Ishikawa (cell line): ENCODE measurements at regions not wholly inside any gene's neighbourhood (a gene's known extent, or its start where the extent isn't known, plus 50 kb on each side); places are given as distances from the start of the nearest gene placed in this dataset.

Experiments
- CEBPB ChIP-seq: IDR thresholded peaks from 2 replicates; pipeline ENCODE4 v1.6.1; 2012
- CREB1 ChIP-seq: IDR thresholded peaks from 2 replicates; pipeline ENCODE4 v1.6.1; 2012; ENCODE audit warnings: low read depth
- EGR1 ChIP-seq: IDR thresholded peaks from 2 replicates; pipeline ENCODE4 v1.6.1; 2012
- EP300 ChIP-seq: IDR thresholded peaks from 2 replicates; pipeline ENCODE4 v1.6.1; 2012; ENCODE audit warnings: borderline replicate concordance
- FOXM1 ChIP-seq: IDR thresholded peaks from 2 replicates; pipeline ENCODE4 v1.6.1; 2012; ENCODE audit warnings: low read depth, borderline replicate concordance
- MAX ChIP-seq: IDR thresholded peaks from 2 replicates; pipeline ENCODE4 v1.6.1; 2012
- NFIC ChIP-seq: IDR thresholded peaks from 2 replicates; pipeline ENCODE4 v1.6.1; 2012
- RAD21 ChIP-seq: IDR thresholded peaks from 2 replicates; pipeline ENCODE4 v1.6.1; 2012; ENCODE audit warnings: low read depth
- TAF1 ChIP-seq: IDR thresholded peaks from 2 replicates; pipeline ENCODE4 v1.6.1; 2012; ENCODE audit warnings: low read depth, mild to moderate bottlenecking
- TCF12 ChIP-seq: IDR thresholded peaks from 2 replicates; pipeline ENCODE4 v1.6.1; 2012; ENCODE audit warnings: low read depth
- TEAD4 ChIP-seq: IDR thresholded peaks from 2 replicates; pipeline ENCODE4 v1.6.1; 2012
- YY1 ChIP-seq: IDR thresholded peaks from 2 replicates; pipeline ENCODE4 v1.6.1; 2012; ENCODE audit warnings: low read depth
- ZBTB7A ChIP-seq: IDR thresholded peaks from 2 replicates; pipeline ENCODE4 v1.6.1; 2012; ENCODE audit warnings: low read depth
- TF ChIP-seq, protein P1 (sequence below): IDR thresholded peaks from 2 replicates; pipeline ENCODE4 v1.6.1; 2012
- TF ChIP-seq, protein P2 (sequence below): IDR thresholded peaks from 2 replicates; pipeline ENCODE4 v1.6.1; 2012; ENCODE audit warnings: low read depth, mild to moderate bottlenecking

GRCh38 chr22:49086606-49087157 is 741.0 kb downstream of the BRD1 start:
- TF ChIP-seq EGR1 (no peak), YY1 (no peak)

GRCh38 chr22:49086181-49086580 is 741.5 kb downstream of the BRD1 start:
- TF ChIP-seq, protein P1, sequence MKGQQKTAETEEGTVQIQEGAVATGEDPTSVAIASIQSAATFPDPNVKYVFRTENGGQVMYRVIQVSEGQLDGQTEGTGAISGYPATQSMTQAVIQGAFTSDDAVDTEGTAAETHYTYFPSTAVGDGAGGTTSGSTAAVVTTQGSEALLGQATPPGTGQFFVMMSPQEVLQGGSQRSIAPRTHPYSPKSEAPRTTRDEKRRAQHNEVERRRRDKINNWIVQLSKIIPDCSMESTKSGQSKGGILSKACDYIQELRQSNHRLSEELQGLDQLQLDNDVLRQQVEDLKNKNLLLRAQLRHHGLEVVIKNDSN, result no peak
- TF ChIP-seq, protein P2, sequence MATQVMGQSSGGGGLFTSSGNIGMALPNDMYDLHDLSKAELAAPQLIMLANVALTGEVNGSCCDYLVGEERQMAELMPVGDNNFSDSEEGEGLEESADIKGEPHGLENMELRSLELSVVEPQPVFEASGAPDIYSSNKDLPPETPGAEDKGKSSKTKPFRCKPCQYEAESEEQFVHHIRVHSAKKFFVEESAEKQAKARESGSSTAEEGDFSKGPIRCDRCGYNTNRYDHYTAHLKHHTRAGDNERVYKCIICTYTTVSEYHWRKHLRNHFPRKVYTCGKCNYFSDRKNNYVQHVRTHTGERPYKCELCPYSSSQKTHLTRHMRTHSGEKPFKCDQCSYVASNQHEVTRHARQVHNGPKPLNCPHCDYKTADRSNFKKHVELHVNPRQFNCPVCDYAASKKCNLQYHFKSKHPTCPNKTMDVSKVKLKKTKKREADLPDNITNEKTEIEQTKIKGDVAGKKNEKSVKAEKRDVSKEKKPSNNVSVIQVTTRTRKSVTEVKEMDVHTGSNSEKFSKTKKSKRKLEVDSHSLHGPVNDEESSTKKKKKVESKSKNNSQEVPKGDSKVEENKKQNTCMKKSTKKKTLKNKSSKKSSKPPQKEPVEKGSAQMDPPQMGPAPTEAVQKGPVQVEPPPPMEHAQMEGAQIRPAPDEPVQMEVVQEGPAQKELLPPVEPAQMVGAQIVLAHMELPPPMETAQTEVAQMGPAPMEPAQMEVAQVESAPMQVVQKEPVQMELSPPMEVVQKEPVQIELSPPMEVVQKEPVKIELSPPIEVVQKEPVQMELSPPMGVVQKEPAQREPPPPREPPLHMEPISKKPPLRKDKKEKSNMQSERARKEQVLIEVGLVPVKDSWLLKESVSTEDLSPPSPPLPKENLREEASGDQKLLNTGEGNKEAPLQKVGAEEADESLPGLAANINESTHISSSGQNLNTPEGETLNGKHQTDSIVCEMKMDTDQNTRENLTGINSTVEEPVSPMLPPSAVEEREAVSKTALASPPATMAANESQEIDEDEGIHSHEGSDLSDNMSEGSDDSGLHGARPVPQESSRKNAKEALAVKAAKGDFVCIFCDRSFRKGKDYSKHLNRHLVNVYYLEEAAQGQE, result no peak
- TF ChIP-seq EP300 (no peak), TEAD4 (no peak), MAX (no peak), RAD21 (no peak), FOXM1 (no peak), YY1 (no peak), TAF1 (no peak)

DNA sequence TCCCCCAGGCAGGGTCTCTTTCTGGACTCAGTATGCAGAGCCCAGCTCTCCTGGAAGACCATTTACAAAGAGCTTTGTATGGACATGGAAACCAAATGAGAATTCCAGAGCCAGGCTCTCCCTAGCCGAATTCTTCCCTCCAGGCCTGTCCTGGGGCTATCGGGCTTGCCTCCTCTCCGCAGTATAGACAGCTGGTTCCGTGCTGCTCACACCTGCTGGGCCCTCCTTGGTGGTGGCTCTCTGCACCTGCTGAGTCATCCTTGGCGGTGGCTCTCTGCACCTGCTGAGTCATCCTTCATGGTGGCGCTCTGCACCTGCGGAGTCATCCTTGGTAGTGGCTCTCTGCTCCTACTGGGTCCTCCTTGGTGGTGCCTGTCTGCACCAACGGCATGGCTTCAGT is 743.5 kb downstream of the BRD1 start:
- no peak for TF ChIP-seq MAX
- TF ChIP-seq, protein P2, result no peak
- no peak for TF ChIP-seq ZBTB7A
- TF ChIP-seq FOXM1, result no peak
- no peak for TF ChIP-seq EP300
- no peak for TF ChIP-seq RAD21
- TF ChIP-seq, protein P1, result no peak
- TF ChIP-seq TEAD4, result no peak
- TF ChIP-seq TAF1, result no peak
- no peak for TF ChIP-seq TCF12
- TF ChIP-seq YY1, result no peak
- no peak for TF ChIP-seq CEBPB
- TF ChIP-seq NFIC, result no peak
- TF ChIP-seq EGR1, result no peak
- TF ChIP-seq CREB1, result no peak

- TF ChIP-seq RAD21, result no peak
Observed at GRCh38 chr22:49083607-49084006, 744.1 kb downstream of the BRD1 start.

- TF ChIP-seq CEBPB, result no peak
- TF ChIP-seq NFIC, result no peak
- no peak for TF ChIP-seq CREB1
- no peak for TF ChIP-seq MAX
- TF ChIP-seq TAF1, result no peak
- TF ChIP-seq, protein P2, result no peak
- no peak for TF ChIP-seq TEAD4
Observed at GRCh38 chr22:49082451-49082850, 745.2 kb downstream of the BRD1 start.
